Endothelial cell of umbilical vein (primary cell): ENCODE measurements at regions not wholly inside any gene's neighbourhood (a gene's known extent, or its start where the extent isn't known, plus 50 kb on each side); places are given as distances from the start of the nearest gene placed in this dataset.

Experiments
- CTCF ChIP-seq, 2 donors: IDR thresholded peaks; 1 replicate in 1 of 2; 2 replicates in 1 of 2; pipeline ENCODE4 v1.5.1; 2011; ENCODE audit warnings: low read length in 2 of 2, mild to moderate bottlenecking in 2 of 2, moderate library complexity in 2 of 2, control low read depth in 1 of 2, inconsistent platforms in 1 of 2, low read depth in 1 of 2; ENCODE audit not compliant: insufficient read depth in 1 of 2; ENCODE audit errors: extremely low read depth in 1 of 2
- EZH2 ChIP-seq: IDR thresholded peaks from 2 replicates; pipeline ENCODE4 v1.6.1; 2012; ENCODE audit warnings: borderline replicate concordance, low read depth, mild to moderate bottlenecking, moderate library complexity, low read length, inconsistent platforms; ENCODE audit not compliant: severe bottlenecking
- MAX ChIP-seq: IDR thresholded peaks from 2 replicates; pipeline ENCODE4 v1.6.1; 2011; ENCODE audit not compliant: insufficient read depth, insufficient read length
- POLR2AphosphoS5 ChIP-seq: IDR thresholded peaks from 2 replicates; pipeline ENCODE4 v1.6.1; 2012; ENCODE audit warnings: low read depth, mild to moderate bottlenecking, control low read depth, low read length, moderate library complexity; ENCODE audit not compliant: insufficient read depth

- no peak for TF ChIP-seq EZH2
- no peak for TF ChIP-seq CTCF (IDR thresholded peaks at IDR 0.05; ENCODE audit: extremely low read depth in 1 of 2, insufficient read depth in 1 of 2, low read depth in 1 of 2, low read length in 2 of 2)
- no peak for TF ChIP-seq POLR2AphosphoS5
- TF ChIP-seq MAX: no peak
Measured at GRCh38 chr9:24342457-24342856, 203.2 kb downstream of the IZUMO3 start.
